Astrocyte of the spinal cord (primary cell): ENCODE measurements at regions not wholly inside any gene's neighbourhood (a gene's known extent, or its start where the extent isn't known, plus 50 kb on each side); places are given as distances from the start of the nearest gene placed in this dataset.

Source experiments
- DNase-seq: peaks from one replicate; pipeline ENCODE4 v3.0.0; 2011; ENCODE audit warnings: low read depth, low spot score
- H3K4me3 ChIP-seq: 2 replicates; pipeline ENCODE4 v1.5.1; 2011; ENCODE audit warnings: low read depth, mild to moderate bottlenecking, low read length, moderate library complexity
- CTCF ChIP-seq: IDR thresholded peaks from 2 replicates; pipeline ENCODE4 v1.5.1; 2012; ENCODE audit warnings: low read depth, mild to moderate bottlenecking, low read length, inconsistent platforms
- in situ Hi-C: cut with HindIII; loops from 2 replicates; pipeline ENCODE4 v1.10.0; 2017; ENCODE audit warnings: low sequenced_read_pairs

- in situ Hi-C loops: no loop called here
- TF ChIP-seq CTCF: no peak
- H3K4me3 ChIP-seq: no peak overlapping the region
- no peak for DNase-seq
Measured at GRCh38 chr1:101088431-101088830, 62.8 kb upstream of the DPH5 start.

GRCh38 chr1:101086783-101087182 is 61.2 kb upstream of the DPH5 start:
- no peak for TF ChIP-seq CTCF
- in situ Hi-C loops: no loop called here
- H3K4me3 ChIP-seq: no peak overlapping the region
- no peak for DNase-seq

- no peak overlapping the region for H3K4me3 ChIP-seq
- no peak for DNase-seq
Measured at GRCh38 chr1:101081496-101082488, 56.2 kb upstream of the DPH5 start.

GRCh38 chr1:101080859-101081258 is 55.3 kb upstream of the DPH5 start:
- TF ChIP-seq CTCF: no peak
- in situ Hi-C loops: no loop called here
- DNase-seq: no peak
- no peak overlapping the region for H3K4me3 ChIP-seq

More at GRCh38 chr1:101081496-101082488, 56.2 kb upstream of the DPH5 start:
- no peak for TF ChIP-seq CTCF
- in situ Hi-C loops: no loop called here

- in situ Hi-C loops: no loop called here
- DNase-seq: no peak
- H3K4me3 ChIP-seq: no peak overlapping the region
- TF ChIP-seq CTCF: no peak
Measured at GRCh38 chr1:101079341-101079740, 53.8 kb upstream of the DPH5 start.

GRCh38 chr1:101077849-101078248 is 52.3 kb upstream of the DPH5 start:
- no peak for TF ChIP-seq CTCF
- in situ Hi-C loops: no loop called here
- H3K4me3 ChIP-seq: no peak overlapping the region
- DNase-seq: no peak
